ENCODE measurements at regions not wholly inside any gene's neighbourhood (a gene's known extent, or its start where the extent isn't known, plus 50 kb on each side); places are given as distances from the start of the nearest gene placed in this dataset.

DNA sequence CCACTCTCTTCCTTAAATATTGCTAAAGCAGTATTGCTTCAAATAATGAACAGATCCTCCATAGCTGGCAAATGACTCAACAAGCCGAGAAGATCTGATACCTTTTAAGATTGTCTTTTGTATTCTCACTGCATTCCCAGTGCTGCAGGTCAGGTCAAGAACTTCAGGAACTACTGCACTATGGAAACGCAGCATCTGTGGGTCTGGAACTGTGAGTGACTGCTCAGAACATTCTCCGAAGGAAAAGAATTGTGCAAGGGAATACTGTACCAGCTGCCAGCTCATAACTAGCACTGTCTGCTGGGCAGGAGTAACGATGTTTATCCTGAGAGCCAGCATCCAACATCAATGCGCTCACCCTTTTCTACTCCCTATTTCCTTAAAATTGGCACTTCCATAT, 348.0 kb upstream of the SOX5 start:
- TF ChIP-seq CTCF (IDR thresholded peaks at IDR 0.05) (no peak), EZH2 (IDR thresholded peaks at IDR 0.05; ENCODE audit: borderline replicate concordance, insufficient read depth, low read depth, low read length, poor library complexity, severe bottlenecking) (no peak)
